ENCODE measurements at regions not wholly inside any gene's neighbourhood (a gene's known extent, or its start where the extent isn't known, plus 50 kb on each side); places are given as distances from the start of the nearest gene placed in this dataset.

DNA sequence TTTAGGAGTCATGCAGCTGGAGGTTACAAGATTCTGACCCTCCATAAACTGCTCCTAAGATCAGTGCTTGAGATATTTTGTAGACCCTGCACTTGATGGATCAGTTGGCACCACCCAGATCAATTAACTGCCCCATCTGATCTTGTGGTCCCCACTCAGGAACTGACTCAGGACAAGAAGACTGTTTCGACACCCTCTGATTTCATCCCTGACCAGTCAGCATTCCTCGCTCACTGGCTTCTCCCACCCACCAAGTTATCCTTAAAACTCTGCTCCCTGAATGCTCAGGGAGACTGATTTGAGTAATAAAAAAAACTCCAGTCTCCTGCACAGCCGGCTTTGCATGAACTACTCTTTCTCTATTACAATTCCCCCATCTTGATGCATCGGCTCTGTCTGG is 360.2 kb downstream of the GALC start:
- TF ChIP-seq, protein P1, sequence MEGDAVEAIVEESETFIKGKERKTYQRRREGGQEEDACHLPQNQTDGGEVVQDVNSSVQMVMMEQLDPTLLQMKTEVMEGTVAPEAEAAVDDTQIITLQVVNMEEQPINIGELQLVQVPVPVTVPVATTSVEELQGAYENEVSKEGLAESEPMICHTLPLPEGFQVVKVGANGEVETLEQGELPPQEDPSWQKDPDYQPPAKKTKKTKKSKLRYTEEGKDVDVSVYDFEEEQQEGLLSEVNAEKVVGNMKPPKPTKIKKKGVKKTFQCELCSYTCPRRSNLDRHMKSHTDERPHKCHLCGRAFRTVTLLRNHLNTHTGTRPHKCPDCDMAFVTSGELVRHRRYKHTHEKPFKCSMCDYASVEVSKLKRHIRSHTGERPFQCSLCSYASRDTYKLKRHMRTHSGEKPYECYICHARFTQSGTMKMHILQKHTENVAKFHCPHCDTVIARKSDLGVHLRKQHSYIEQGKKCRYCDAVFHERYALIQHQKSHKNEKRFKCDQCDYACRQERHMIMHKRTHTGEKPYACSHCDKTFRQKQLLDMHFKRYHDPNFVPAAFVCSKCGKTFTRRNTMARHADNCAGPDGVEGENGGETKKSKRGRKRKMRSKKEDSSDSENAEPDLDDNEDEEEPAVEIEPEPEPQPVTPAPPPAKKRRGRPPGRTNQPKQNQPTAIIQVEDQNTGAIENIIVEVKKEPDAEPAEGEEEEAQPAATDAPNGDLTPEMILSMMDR (IDR thresholded peaks at IDR 0.05; ENCODE audit: poor library complexity) = no peak
- TF ChIP-seq EZH2 (IDR thresholded peaks at IDR 0.05; ENCODE audit: borderline replicate concordance) = no peak

All from hepatocyte (in vitro differentiated cells).